ENCODE measurements at regions not wholly inside any gene's neighbourhood (a gene's known extent, or its start where the extent isn't known, plus 50 kb on each side); places are given as distances from the start of the nearest gene placed in this dataset.

DNA sequence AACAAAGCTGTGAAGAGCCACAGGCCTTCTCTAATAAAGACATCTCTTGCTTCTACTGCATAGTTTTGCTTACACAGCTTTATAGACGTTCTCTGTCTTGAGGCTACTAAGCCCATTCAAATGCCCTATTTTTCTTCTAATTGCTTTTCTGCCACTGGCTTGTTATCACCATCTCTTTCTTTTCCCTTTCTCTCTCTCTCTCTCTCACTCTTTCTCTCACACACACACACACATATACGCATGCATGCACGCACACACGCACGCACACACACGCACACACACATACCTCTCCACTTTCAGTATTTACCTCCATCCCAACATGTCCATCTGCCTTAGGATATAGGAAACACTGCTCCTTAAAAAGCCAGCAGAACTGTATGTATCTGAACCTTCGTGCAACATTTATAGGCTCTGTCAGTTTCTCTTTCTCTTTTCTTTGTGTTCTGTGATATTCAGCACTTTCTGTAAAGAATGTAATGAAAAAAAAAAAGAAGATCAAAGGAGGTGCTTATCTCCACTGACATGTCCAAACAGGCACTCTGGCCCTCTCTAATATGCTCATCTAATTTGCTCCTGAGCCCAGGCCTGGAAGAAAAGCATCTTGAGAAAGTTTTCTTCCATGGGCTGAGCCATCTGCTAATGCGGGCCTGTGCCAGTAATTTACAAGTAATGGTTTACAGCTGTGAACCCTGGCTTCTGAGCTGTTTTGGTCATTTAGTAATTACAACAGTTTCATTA lies 1046.7 kb upstream of the MAP3K7 start (continued):
- TF ChIP-seq TAF7 (optimal IDR thresholded peaks at IDR 0.05; ENCODE audit: borderline replicate concordance, low read depth, low read length) (no peak), EP300 (IDR thresholded peaks at IDR 0.05; ENCODE audit: borderline replicate concordance in 1 of 2, low read depth in 2 of 2, low read length in 2 of 2) (no peak)

Measured in H1 (cell line).